Thyroid gland (tissue), 4 donors: ENCODE measurements at regions not wholly inside any gene's neighbourhood (a gene's known extent, or its start where the extent isn't known, plus 50 kb on each side); places are given as distances from the start of the nearest gene placed in this dataset.
"Not testable (repeated sequence)": the region's sequence is repeated elsewhere in the genome, so short reads cannot be mapped to it uniquely, and the experiment has no call there.

Experiments
- DNase-seq, 2 donors: peaks; one replicate each; pipeline ENCODE4 v3.0.0-alpha.2; 2019
- H3K27ac ChIP-seq, 3 donors: fragments of 200-600 bp; sonication (generic); 1 replicate in 2 of 3; 2 replicates in 1 of 3; pipeline ENCODE4 v1.5.1; 2016 to 2019; ENCODE audit warnings: mild to moderate bottlenecking in 1 of 3, moderate library complexity in 1 of 3
- H3K27me3 ChIP-seq: fragments of 200-600 bp; sonication (generic); one replicate; pipeline ENCODE4 v1.5.1; 2019
- H3K36me3 ChIP-seq, 2 donors: fragments of 200-600 bp; sonication (generic); one replicate each; pipeline ENCODE4 v1.5.1; 2016 to 2019
- H3K4me1 ChIP-seq, 2 donors: fragments of 200-600 bp; sonication (generic); one replicate each; pipeline ENCODE4 v1.5.1; 2017 to 2019
- H3K4me3 ChIP-seq, 3 donors: fragments of 200-600 bp; sonication (generic); replicated peaks in 1 of 3; 1 replicate in 2 of 3; 2 replicates in 1 of 3; pipeline ENCODE4 v1.5.1; 2016; ENCODE audit warnings: mild to moderate bottlenecking in 1 of 3
- H3K9me3 ChIP-seq: fragments of 200-600 bp; sonication (generic); one replicate; pipeline ENCODE4 v1.5.1; 2017
- CTCF ChIP-seq, 6 experiments: fragments of 200-600 bp in 3 of 6; fragments of 450-650 bp in 3 of 6; sonication (generic) in 3 of 6; IDR thresholded peaks; one replicate each; pipeline ENCODE4 v1.5.1; 2016 to 2019; ENCODE audit warnings: antibody characterized with exemption in 6 of 6, mild to moderate bottlenecking in 2 of 6, inconsistent platforms in 1 of 6, moderate library complexity in 1 of 6
- POLR2A ChIP-seq, 2 donors: fragments of 450-650 bp; IDR thresholded peaks; one replicate each; pipeline ENCODE4 v1.6.1; 2017; ENCODE audit warnings: antibody characterized with exemption in 2 of 2, mild to moderate bottlenecking in 2 of 2, moderate library complexity in 1 of 2
- WGBS, 2 donors: methylation state at CpG; one replicate each; pipeline ENCODE4 v1.1.5; 2017; 5-methylcytosine and 5-hydroxymethylcytosine counted together
- intact Hi-C: fragments of 100-400 bp; cut with DNase I; formaldehyde crosslinking; loops from one replicate; pipeline ENCODE4 v1.15.1; 2023

GRCh38 chr4:29375716-29376115 is 1344.5 kb upstream of the PCDH7 start:
- no peak overlapping the region for H3K4me3 ChIP-seq
- no peaks in the 10 kb centered on the region for H3K9me3 ChIP-seq
- 28 to 43% methylated on average over 1 of the region's 1 CpG for WGBS, 2 donors
- H3K27me3 ChIP-seq = no peaks in the 10 kb centered on the region
- H3K27ac ChIP-seq = no peak overlapping the region
- no peaks in the 10 kb centered on the region for H3K4me1 ChIP-seq
- DNase-seq = no peak
- intact Hi-C loops = no loop called here
- H3K36me3 ChIP-seq = no peaks in the 10 kb centered on the region
- TF ChIP-seq CTCF (IDR thresholded peaks at IDR 0.05) = no peak
- TF ChIP-seq POLR2A (IDR thresholded peaks at IDR 0.05) = no peak

- H3K27ac ChIP-seq, H3K4me1 ChIP-seq, H3K9me3 ChIP-seq, DNase-seq, H3K4me3 ChIP-seq, H3K36me3 ChIP-seq, H3K27me3 ChIP-seq, intact Hi-C loops: not testable (repeated sequence)
These were observed 1341.9 kb upstream of the PCDH7 start for GRCh38 chr4:29378237-29378636.

- intact Hi-C loops = no loop called here
- H3K9me3 ChIP-seq = no peaks in the 10 kb centered on the region
- H3K27ac ChIP-seq = no peak overlapping the region
- 92 to 95% methylated on average over 1 of the region's 1 CpG for WGBS, 2 donors
- no peak for DNase-seq
- no peak for TF ChIP-seq CTCF (IDR thresholded peaks at IDR 0.05)
- TF ChIP-seq POLR2A (IDR thresholded peaks at IDR 0.05) = no peak
- no peaks in the 10 kb centered on the region for H3K27me3 ChIP-seq
- H3K4me1 ChIP-seq = no peaks in the 10 kb centered on the region
- no peaks in the 10 kb centered on the region for H3K36me3 ChIP-seq
- H3K4me3 ChIP-seq = no peak overlapping the region
These were observed 1329.2 kb upstream of the PCDH7 start for GRCh38 chr4:29390921-29391320.

- intact Hi-C loops = no loop called here
- TF ChIP-seq POLR2A (IDR thresholded peaks at IDR 0.05) (no peak), CTCF (IDR thresholded peaks at IDR 0.05) (no peak)
- H3K36me3 ChIP-seq = no peaks in the 10 kb centered on the region
- DNase-seq = no peak
- H3K27me3 ChIP-seq = no peaks in the 10 kb centered on the region
- H3K4me1 ChIP-seq = no peaks in the 10 kb centered on the region
- H3K27ac ChIP-seq = no peak overlapping the region
- no peak overlapping the region for H3K4me3 ChIP-seq
- WGBS, 2 donors = 68 to 73% methylated on average over 3 of the region's 3 CpGs
- no peaks in the 10 kb centered on the region for H3K9me3 ChIP-seq
These were observed 1315.1 kb upstream of the PCDH7 start for GRCh38 chr4:29405116-29405515.

- Histone ChIP-seq H3K4me3 (no peak overlapping the region), H3K27me3 (no peaks in the 10 kb centered on the region), H3K4me1 (no peaks in the 10 kb centered on the region), H3K9me3 (no peaks in the 10 kb centered on the region), H3K27ac (no peak overlapping the region), H3K36me3 (no peaks in the 10 kb centered on the region)
- WGBS, 2 donors = 57 to 68% methylated on average over 3 of the region's 3 CpGs
- DNase-seq = no peak
- intact Hi-C loops = no loop called here
- TF ChIP-seq CTCF (IDR thresholded peaks at IDR 0.05) (no peak), POLR2A (IDR thresholded peaks at IDR 0.05) (no peak)
These were observed 1304.4 kb upstream of the PCDH7 start for GRCh38 chr4:29415771-29416170.
